Smooth muscle cell (in vitro differentiated cells): ENCODE measurements at regions not wholly inside any gene's neighbourhood (a gene's known extent, or its start where the extent isn't known, plus 50 kb on each side); places are given as distances from the start of the nearest gene placed in this dataset.

Source experiments
- DNase-seq: peaks from one replicate; lab custom pipeline; 2025; ENCODE audit not compliant: unreplicated experiment; lab: John Stamatoyannopoulos, UW
- H2AFZ ChIP-seq: fragments of 200-600 bp; sonication (generic); 2 replicates; pipeline ENCODE4 v1.6.0; 2016; ENCODE audit warnings: antibody characterized with exemption, low read depth, mild to moderate bottlenecking
- H3F3A ChIP-seq: fragments of 200-600 bp; sonication (generic); 2 replicates; pipeline ENCODE4 v1.6.0; 2017; ENCODE audit warnings: antibody characterized with exemption, low read depth
- H3K27ac ChIP-seq: fragments of 200-600 bp; sonication (generic); 2 replicates; pipeline ENCODE4 v1.5.1; 2016; ENCODE audit warnings: low read depth, mild to moderate bottlenecking
- H3K27me3 ChIP-seq: fragments of 200-600 bp; sonication (generic); 2 replicates; pipeline ENCODE4 v1.6.1; 2016; ENCODE audit warnings: low read depth, mild to moderate bottlenecking
- H3K36me3 ChIP-seq: fragments of 200-600 bp; sonication (generic); 2 replicates; pipeline ENCODE4 v1.5.1; 2016; ENCODE audit warnings: low read depth
- H3K4me1 ChIP-seq: fragments of 200-600 bp; sonication (generic); 2 replicates; pipeline ENCODE4 v1.5.1; 2016; ENCODE audit warnings: low read depth
- H3K4me2 ChIP-seq: fragments of 200-600 bp; sonication (generic); 2 replicates; pipeline ENCODE4 v1.6.0; 2016; ENCODE audit warnings: mild to moderate bottlenecking
- H3K4me3 ChIP-seq: fragments of 200-600 bp; sonication (generic); 2 replicates; pipeline ENCODE4 v1.5.1; 2016; ENCODE audit warnings: mild to moderate bottlenecking
- H3K79me2 ChIP-seq: fragments of 200-600 bp; sonication (generic); 2 replicates; pipeline ENCODE4 v1.6.0; 2016; ENCODE audit warnings: low read depth, mild to moderate bottlenecking
- H3K9ac ChIP-seq: fragments of 200-600 bp; sonication (generic); 2 replicates; pipeline ENCODE4 v1.6.0; 2016; ENCODE audit warnings: low read depth
- H3K9me3 ChIP-seq: fragments of 200-600 bp; sonication (generic); replicated peaks from 2 replicates; pipeline ENCODE4 v1.5.1; 2016; ENCODE audit warnings: low read depth
- H4K20me1 ChIP-seq: fragments of 200-600 bp; sonication (generic); 2 replicates; pipeline ENCODE4 v1.6.0; 2016; ENCODE audit warnings: low read depth
- WGBS: methylation state at CpG from one replicate; pipeline ENCODE4 v1.1.7; 2016; ENCODE audit warnings: low lambda C conversion rate; 5-methylcytosine and 5-hydroxymethylcytosine counted together
- TF ChIP-seq, protein P1 (sequence below): fragments of 200-600 bp; sonication (generic); IDR thresholded peaks from 2 replicates; pipeline ENCODE4 v1.5.1; 2017; ENCODE audit warnings: borderline replicate concordance, mild to moderate bottlenecking, antibody characterized with exemption; ENCODE audit not compliant: insufficient read depth, poor library complexity, severe bottlenecking

DNA sequence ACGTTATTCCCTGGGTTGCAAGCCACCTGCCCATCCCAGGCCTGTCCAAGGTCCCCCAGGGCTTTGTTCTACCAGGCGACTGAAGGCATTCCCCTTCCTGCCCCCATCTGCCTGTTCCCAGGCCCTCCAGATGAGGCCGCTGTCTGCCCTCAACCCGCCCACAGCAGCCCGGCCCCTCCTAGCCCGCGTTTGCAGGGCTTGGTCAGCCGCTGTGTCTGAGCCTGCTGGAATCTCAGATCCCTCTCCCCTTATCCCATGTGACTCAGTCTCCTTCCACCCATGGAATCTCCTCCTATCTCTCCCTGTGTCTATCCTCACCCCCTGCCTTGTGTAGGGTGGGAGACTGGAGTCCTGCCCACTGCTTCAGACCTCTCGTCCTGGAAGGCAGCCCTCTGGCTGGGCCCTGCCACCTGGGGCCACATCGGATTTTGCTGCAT lies 186.0 kb upstream of the TNRC6C start:
- Histone ChIP-seq H3K79me2 (no peaks in the 10 kb centered on the region), H3K4me3 (no peak overlapping the region), H4K20me1 (no peaks in the 10 kb centered on the region), H3K4me2 (peak overlapping the region; percentile 51), H3K27me3 (no peaks in the 10 kb centered on the region), H3K4me1 (peaks cover 14% of the 10 kb centered on the region), H3K36me3 (no peaks in the 10 kb centered on the region), H3F3A (no peaks in the 10 kb centered on the region), H2AFZ (no peak overlapping the region), H3K9me3 (no peaks in the 10 kb centered on the region), H3K27ac (no peak overlapping the region), H3K9ac (no peak overlapping the region)
- DNase-seq = peak; percentile 31
- TF ChIP-seq, protein P1, sequence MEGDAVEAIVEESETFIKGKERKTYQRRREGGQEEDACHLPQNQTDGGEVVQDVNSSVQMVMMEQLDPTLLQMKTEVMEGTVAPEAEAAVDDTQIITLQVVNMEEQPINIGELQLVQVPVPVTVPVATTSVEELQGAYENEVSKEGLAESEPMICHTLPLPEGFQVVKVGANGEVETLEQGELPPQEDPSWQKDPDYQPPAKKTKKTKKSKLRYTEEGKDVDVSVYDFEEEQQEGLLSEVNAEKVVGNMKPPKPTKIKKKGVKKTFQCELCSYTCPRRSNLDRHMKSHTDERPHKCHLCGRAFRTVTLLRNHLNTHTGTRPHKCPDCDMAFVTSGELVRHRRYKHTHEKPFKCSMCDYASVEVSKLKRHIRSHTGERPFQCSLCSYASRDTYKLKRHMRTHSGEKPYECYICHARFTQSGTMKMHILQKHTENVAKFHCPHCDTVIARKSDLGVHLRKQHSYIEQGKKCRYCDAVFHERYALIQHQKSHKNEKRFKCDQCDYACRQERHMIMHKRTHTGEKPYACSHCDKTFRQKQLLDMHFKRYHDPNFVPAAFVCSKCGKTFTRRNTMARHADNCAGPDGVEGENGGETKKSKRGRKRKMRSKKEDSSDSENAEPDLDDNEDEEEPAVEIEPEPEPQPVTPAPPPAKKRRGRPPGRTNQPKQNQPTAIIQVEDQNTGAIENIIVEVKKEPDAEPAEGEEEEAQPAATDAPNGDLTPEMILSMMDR = peak; percentile 72
- 12% methylated on average over 10 of the region's 10 CpGs for WGBS

DNA sequence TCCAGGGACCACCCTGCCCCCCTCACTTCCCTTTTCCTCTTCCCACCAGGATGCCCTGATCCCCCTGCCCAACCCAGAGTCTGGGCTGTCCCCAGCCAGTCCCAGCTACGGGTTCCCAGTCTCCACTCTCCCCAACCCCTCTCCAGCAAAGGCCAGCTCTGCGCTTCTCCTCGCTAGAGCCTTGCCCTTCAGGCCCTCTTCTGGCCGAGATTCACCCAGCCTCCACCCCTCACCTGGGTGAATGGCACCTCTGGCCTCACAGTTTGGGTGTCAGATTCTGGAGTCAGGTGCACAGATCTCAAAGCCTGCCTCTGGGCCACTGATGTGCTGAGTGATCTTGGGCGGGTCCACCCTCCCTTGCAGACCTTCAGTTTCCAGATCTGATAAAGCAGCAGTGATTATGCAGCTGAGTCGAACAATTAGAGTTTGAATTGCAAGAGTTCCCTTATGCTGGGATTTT lies 185.6 kb upstream of the TNRC6C start:
- Histone ChIP-seq H3K4me3 (no peak overlapping the region), H3K9ac (no peak overlapping the region), H3K4me1 (peaks cover 14% of the 10 kb centered on the region), H2AFZ (no peak overlapping the region), H3K27me3 (no peaks in the 10 kb centered on the region), H3K9me3 (no peaks in the 10 kb centered on the region), H3K36me3 (no peaks in the 10 kb centered on the region), H4K20me1 (no peaks in the 10 kb centered on the region), H3K79me2 (no peaks in the 10 kb centered on the region), H3K27ac (no peak overlapping the region), H3K4me2 (peak overlapping the region; percentile 51), H3F3A (no peaks in the 10 kb centered on the region)
- WGBS = 61% methylated on average over 6 of the region's 6 CpGs
- no peak for DNase-seq
- TF ChIP-seq, protein P1 = no peak

DNA sequence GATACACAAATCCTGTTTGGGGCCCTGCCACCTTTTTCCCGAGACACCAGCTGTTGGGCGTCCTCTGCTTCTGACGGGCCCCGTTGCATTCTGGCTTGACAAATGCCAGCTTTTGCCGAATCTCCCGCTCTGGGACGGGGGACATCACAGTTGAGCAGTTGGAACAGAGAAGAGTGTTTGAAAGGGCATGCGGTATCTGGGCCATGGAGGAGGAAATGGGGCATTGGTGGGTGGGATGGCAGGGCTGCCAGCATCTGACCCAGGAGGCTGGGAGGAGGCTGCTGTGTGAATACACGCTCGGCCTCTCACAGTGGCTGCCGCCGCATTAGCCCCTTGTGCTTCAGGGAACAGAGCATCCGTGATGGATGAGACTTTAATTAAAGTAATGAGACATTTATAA lies 184.3 kb upstream of the TNRC6C start:
- DNase-seq = no peak
- H3K9ac ChIP-seq = no peak overlapping the region
- no peak overlapping the region for H2AFZ ChIP-seq
- H3K79me2 ChIP-seq = no peaks in the 10 kb centered on the region
- no peaks in the 10 kb centered on the region for H3F3A ChIP-seq
- H3K27ac ChIP-seq = no peak overlapping the region
- no peaks in the 10 kb centered on the region for H4K20me1 ChIP-seq
- peaks cover 14% of the 10 kb centered on the region for H3K4me1 ChIP-seq
- WGBS = 96% methylated on average over 13 of the region's 13 CpGs
- no peaks in the 10 kb centered on the region for H3K9me3 ChIP-seq
- H3K4me3 ChIP-seq = no peak overlapping the region
- no peaks in the 10 kb centered on the region for H3K36me3 ChIP-seq
- no peaks in the 10 kb centered on the region for H3K27me3 ChIP-seq
- TF ChIP-seq, protein P1 = no peak
- H3K4me2 ChIP-seq = no peak overlapping the region
